OCI-LY3 (cell line): ENCODE measurements at regions not wholly inside any gene's neighbourhood (a gene's known extent, or its start where the extent isn't known, plus 50 kb on each side); places are given as distances from the start of the nearest gene placed in this dataset.

Experiments used
- EZH2phosphoT487 ChIP-seq: fragments of 200-600 bp; shearing (Covaris generic); IDR thresholded peaks from 2 replicates; pipeline ENCODE4 v1.6.1; 2018; ENCODE audit warnings: antibody characterized with exemption, mixed run types, low read depth
- TF ChIP-seq, protein P1 (sequence below): fragments of 200-600, 300-600 bp; sonication (generic); IDR thresholded peaks from 2 replicates; pipeline ENCODE4 v1.5.1; 2014; ENCODE audit warnings: antibody characterized with exemption, low read length, low read depth

DNA sequence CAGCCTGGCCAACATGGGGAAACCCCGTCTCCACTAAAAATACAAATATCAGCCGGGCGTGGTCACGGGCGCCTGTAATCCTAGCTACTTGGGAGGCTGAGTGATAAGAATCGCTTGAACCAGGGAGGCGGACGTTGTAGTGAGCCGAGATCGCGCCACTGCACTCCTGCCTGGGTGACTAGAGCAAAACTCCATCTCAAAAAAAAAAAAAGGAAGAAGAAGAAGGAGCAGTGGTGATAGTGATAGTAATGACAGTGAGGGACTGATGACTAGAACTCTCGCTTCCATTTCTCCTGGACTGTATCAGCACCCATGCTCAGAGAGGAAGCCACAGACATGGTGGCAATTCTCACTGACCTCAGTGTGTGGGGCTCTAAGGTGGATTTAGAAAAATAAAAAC, 52.6 kb upstream of the CLINT1 start:
- TF ChIP-seq, protein P1, sequence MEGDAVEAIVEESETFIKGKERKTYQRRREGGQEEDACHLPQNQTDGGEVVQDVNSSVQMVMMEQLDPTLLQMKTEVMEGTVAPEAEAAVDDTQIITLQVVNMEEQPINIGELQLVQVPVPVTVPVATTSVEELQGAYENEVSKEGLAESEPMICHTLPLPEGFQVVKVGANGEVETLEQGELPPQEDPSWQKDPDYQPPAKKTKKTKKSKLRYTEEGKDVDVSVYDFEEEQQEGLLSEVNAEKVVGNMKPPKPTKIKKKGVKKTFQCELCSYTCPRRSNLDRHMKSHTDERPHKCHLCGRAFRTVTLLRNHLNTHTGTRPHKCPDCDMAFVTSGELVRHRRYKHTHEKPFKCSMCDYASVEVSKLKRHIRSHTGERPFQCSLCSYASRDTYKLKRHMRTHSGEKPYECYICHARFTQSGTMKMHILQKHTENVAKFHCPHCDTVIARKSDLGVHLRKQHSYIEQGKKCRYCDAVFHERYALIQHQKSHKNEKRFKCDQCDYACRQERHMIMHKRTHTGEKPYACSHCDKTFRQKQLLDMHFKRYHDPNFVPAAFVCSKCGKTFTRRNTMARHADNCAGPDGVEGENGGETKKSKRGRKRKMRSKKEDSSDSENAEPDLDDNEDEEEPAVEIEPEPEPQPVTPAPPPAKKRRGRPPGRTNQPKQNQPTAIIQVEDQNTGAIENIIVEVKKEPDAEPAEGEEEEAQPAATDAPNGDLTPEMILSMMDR = no peak
- no peak for TF ChIP-seq EZH2phosphoT487
